Stimulated activated CD4-positive, alpha-beta T cell treated with anti-CD3 and anti-CD28 coated beads, Interleukin-4, amount 100 ng/mL, for 4 hours (primary cell): ENCODE measurements at regions not wholly inside any gene's neighbourhood (a gene's known extent, or its start where the extent isn't known, plus 50 kb on each side); places are given as distances from the start of the nearest gene placed in this dataset.

Experiments
- DNase-seq, 2 experiments: peaks; one replicate each; pipeline ENCODE4 v3.0.0-alpha.2; 2020

- DNase-seq: no peak
Observed at GRCh38 chr22:27019827-27020226, 362.4 kb downstream of the MIAT start.

- no peak for DNase-seq
Observed at GRCh38 chr22:27022274-27022895, 365.0 kb downstream of the MIAT start.

GRCh38 chr22:27022896-27023361 is 365.5 kb downstream of the MIAT start:
- no peak for DNase-seq

GRCh38 chr22:27023591-27023990 is 366.2 kb downstream of the MIAT start:
- no peak for DNase-seq

GRCh38 chr22:27024982-27025381 is 367.6 kb downstream of the MIAT start:
- DNase-seq: no peak

GRCh38 chr22:27028093-27028492 is 370.7 kb downstream of the MIAT start:
- DNase-seq: no peak

GRCh38 chr22:27029584-27030130 is 372.3 kb downstream of the MIAT start:
- no peak for DNase-seq

- no peak for DNase-seq
Observed at GRCh38 chr22:27032091-27032761, 374.8 kb downstream of the MIAT start.

GRCh38 chr22:27041745-27042310 is 384.4 kb downstream of the MIAT start:
- no peak for DNase-seq

GRCh38 chr22:27043262-27043661 is 385.9 kb downstream of the MIAT start:
- no peak for DNase-seq

- no peak for DNase-seq
Observed at GRCh38 chr22:27045103-27045947, 387.9 kb downstream of the MIAT start.

- DNase-seq: no peak
Observed at GRCh38 chr22:27046086-27046485, 388.7 kb downstream of the MIAT start.

GRCh38 chr22:27046603-27047002 is 389.2 kb downstream of the MIAT start:
- no peak for DNase-seq

- no peak for DNase-seq
Observed at GRCh38 chr22:27050771-27051170, 393.4 kb downstream of the MIAT start.

- no peak for DNase-seq
Observed at GRCh38 chr22:27051407-27051806, 394.0 kb downstream of the MIAT start.

GRCh38 chr22:27057717-27058116 is 400.3 kb downstream of the MIAT start:
- no peak for DNase-seq

GRCh38 chr22:27060190-27060589 is 402.8 kb downstream of the MIAT start:
- no peak for DNase-seq

GRCh38 chr22:27062910-27063309 is 405.5 kb downstream of the MIAT start:
- no peak for DNase-seq

GRCh38 chr22:27063406-27063805 is 406.0 kb downstream of the MIAT start:
- no peak for DNase-seq

- DNase-seq: no peak
Observed at GRCh38 chr22:27063841-27064240, 406.5 kb downstream of the MIAT start.

GRCh38 chr22:27064386-27064785 is 407.0 kb downstream of the MIAT start:
- no peak for DNase-seq

GRCh38 chr22:27065279-27065678 is 407.9 kb downstream of the MIAT start:
- no peak for DNase-seq

- no peak for DNase-seq
Observed at GRCh38 chr22:27066856-27067255, 409.5 kb downstream of the MIAT start.
